SKM-1 treated with dmso at 0.1 percent for 144 hours (cell line): ENCODE measurements at regions not wholly inside any gene's neighbourhood (a gene's known extent, or its start where the extent isn't known, plus 50 kb on each side); places are given as distances from the start of the nearest gene placed in this dataset.

Source experiments
- DNase-seq: peaks from one replicate; lab custom pipeline; 2025; ENCODE audit not compliant: unreplicated experiment; lab: John Stamatoyannopoulos, UW

DNA sequence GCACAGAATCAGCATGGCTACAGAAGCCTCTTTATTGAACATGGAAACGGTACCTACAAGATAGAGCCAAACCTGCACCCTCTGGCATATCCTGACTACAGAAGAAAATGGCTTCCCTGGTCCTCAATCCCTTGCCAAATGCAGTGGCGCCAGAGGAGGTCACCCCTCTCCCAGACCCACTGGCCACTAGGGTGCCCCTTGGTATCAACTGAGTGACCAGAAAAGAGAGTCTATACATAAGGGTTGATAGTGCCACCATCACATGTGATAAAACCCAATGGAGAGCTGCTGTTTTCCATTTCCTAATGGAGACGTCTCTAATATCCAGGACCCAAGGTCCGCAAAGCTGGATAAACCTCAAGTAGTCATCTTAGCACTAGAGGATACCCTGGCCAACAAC, 52.7 kb upstream of the ALK start:
- no peak for DNase-seq

DNA sequence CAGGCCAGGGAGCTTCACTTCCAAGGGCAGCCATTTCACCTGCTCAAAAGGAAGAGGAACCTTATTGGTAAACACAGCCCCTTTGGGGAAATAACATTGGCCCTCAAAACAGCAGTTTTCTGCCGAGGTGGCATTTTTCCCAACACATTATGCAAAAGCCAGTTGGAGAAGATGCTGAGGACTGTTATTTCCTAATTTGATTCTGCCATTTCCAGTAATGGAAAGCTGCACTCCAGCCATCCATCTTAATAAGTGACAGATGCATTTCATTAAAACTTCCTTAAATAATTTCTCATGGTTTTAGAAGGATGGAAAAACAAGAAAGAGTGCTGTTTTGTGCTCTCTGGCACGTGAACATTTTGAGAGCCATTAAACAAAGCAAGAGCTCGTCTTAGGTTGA, 55.9 kb upstream of the ALK start:
- DNase-seq: no peak

DNA sequence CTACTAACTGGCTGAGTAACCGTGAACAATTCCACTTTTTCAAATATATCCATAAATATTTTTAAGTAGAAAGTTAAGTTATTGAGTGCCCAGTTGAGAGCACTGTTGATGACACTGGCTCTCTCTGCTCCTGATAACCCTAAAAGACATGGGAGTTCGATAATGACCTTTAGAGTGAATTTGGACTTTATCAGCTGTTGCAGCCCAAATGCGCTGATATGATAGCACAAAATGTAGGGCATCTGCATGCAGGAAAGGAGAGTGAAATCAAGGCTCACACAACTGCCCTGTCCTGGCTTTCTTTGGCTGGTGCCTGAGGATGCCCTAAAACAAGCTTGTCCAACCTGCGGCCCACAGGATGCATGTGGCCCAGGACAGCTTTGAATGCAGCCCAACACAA, 60.0 kb upstream of the ALK start:
- no peak for DNase-seq

DNA sequence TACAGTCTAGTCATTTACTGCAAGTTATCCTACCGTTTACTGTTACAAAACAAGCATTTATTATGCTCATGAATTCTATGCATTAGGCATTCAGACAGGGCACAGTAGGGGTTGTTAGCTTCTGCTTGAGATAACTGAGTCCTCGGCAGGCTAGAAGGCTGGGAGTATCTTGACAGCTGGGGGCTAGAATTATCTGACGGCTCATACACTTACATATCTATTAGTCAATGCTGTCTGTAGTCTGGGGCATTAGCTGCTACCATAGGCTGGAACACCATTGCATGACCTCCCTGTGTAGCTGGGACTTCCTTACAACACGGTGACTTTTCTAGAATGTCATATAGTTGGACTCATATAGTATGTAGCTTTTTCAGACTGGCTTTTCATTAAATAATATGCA, 61.9 kb upstream of the ALK start:
- DNase-seq: no peak

DNA sequence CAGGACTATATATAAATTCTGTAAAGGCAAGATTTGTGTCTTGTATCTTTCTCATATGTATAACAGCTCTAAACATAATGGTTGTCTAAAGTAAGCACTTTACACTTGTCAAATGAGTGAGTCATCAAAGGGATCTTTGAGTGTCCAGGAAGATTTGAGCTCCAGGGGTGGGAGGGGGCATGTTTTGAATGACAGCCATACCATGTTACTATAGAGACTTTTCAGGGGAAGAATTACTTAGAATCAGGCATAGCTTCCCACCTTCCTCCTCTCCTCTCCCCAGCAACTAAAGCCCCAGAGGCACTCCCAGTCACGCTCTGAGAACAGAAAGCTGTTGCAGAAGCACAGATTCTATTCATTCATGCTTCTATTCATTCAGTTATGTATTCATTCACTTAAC, 65.8 kb upstream of the ALK start:
- no peak for DNase-seq

DNA sequence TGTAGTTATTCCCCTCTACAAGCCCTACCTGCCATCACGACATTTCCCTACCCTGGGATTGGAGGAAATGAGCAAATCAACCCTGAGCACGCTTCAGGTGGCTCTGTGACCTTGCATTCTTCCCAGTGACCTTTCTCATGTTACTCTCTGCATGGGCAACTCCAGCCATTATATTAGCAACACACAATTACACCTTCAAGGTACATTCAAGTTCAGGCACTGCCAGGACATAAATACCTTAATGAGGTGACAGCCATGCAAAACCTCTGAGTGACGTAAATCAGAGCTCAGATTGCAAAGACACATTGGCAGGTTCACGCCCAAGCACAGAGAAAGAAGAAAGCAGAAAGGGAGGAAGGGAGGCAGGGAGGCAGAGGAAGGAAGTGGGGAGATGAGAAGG, 68.7 kb upstream of the ALK start:
- no peak for DNase-seq

DNA sequence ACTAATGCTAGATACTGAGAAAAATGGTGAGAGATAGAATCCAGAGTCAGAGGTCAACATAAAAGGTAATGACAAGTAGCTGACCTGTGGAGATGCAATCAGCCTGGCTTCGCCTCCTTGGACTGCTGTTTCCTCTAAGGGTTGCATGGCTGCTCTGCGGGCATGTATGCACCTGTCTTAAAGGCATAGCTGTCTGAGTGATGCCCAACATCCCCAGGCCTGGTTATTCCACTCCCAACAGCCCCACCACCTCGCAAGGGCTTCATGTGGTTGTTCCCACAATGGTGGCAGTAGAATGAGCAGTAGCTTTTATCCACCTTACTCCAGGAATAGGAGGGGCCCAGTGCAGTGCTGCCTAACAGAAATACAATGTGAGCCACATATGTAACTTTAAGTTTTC, 69.7 kb upstream of the ALK start:
- no peak for DNase-seq

DNA sequence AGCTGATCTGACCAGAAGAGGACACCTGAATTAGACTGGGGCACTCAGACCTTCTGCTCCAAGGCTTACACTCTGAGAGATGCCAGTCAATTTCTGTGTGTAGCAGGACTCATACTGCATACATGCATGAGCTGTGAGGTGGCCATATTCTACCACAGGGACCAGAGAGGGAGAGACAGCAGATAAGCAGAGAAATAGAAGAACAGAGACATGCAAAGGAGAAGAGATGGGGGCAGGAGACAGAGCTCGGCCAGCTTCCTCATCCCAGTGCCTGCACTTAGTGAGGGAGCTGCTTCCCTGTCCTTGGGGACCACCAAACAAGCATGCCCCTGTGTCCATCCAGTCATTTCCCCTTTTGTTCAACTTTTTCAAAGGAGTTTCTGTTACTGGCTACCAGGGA, 73.9 kb upstream of the ALK start:
- no peak for DNase-seq

DNA sequence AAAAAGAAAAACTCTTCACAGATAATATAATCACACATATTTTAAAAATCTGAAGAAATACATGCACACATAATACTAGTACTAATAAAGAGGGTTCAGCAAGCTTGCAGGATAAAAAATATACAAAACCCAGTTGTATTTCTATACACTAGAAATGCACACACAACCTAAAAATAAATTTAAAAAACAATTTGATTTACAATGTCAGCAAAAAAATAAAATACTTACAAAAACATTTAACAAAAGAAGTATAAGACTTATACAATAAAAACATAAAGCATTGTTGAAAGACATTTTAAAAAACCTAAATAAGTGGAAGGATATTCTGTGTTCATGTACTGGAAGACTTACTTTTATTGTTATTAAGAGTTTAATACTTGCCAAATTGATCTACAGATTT, 81.7 kb upstream of the ALK start:
- DNase-seq: no peak

DNA sequence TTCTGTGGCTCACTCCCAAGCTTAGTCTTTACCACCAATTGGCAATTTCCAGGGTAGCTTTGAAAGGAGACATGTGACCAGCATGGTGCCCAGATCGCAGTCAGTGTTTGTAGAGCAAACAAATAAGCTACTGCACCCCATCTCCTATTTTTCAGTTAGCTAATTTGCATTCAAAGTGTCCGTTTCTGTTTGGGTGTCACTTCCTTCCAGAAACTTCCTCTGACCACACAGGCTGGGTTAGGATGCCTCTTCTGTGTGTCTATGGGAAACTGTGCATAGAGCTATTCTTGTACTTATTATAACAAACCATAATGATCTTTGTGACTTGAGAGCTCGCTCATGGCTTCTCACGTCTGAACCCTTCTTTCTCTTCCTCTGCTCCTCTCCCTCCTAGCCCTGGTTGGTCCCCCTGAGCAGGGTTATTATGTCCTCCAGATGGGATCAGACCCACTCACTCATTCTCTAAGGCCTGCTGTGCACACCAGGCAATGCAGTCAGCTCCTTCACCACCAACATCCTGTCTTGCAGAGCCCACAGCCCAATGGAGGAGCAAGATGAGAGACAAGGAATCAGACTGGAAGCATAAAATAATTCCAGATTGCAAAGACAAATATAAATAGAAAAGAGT, 101.2 kb upstream of the ALK start:
- no peak for DNase-seq

DNA sequence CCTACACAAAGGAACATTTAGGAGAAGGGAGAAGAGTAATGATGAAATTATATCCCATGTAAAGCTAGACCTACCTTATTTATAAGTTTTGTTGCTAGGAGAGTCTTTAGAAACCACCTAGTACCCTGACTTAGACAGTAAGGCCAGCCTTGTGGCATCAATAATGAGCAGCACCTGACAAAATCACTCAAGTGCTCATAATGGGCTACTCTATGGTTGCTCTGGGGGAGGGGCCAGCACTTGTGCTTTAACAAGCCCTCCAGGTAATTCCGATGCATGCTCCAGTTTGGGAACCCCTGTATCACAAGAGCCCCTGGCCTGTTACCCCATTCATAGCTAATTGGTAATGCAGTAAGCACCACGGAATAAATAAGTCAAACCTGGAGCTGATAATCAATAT, 102.9 kb upstream of the ALK start:
- DNase-seq: no peak

DNA sequence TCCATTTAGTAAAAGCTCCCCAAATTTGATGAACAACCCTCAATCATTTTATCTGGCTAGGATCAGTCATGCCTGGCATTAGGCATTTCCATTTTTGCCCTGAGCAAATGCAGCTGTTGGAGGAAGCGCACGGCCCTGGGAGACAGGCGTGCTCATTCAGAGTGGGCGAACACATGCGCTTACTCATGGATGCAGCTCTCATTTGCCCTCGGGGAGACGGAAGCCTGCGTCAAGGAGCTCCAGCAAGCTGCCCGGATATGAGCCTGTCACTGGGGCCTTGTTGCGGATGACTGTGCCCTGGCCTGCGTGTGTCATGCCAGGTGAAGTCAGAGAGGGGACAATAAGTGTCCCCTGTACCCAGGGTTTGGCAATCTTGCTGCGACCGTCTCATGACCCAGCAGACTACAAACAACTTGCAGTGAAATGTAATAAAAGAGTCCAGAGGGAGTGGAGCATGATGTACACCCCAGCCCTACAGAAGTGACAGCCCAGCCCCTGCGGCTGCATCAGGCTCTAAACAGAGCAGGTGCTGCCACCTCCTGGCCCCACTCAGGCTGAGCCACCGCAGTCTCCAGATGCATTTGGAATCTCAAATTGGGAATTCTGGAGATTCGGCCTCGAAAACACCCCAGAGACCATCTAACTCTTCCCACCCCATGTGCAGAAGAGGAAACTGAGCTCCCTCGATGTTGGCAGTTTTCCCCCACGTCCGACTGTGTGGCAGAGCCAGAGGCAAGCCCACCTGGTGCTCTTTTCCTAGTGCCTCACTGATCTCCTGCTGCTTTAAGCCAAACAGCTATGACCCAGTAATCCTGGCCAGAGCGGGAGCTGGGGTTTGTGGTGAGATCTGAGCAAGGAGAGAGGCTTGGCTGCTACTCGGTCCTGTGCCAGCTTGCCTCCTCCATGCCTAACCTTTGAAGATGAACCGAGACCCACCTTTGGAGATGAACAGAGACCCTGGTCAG, 105.0 kb upstream of the ALK start:
- no peak for DNase-seq

DNA sequence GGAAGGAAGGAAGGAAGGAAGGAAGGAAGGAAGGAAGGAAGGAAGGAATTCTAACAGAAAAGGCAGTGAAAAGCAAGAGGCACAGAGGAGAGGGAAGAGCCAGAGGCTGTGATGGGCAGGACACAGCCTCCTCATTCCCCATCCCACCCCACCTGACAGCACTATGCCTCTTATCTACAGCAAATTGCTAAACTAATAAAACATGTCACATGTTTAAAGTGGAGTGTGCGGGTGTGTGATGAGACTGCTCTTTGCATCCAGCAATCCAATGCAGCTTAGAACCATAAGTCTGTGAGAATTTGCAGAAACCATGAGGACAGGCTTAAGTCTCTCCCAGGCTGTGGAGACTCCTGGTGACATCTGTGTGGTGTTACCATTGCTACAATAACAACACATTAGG, 108.4 kb upstream of the ALK start:
- no peak for DNase-seq

DNA sequence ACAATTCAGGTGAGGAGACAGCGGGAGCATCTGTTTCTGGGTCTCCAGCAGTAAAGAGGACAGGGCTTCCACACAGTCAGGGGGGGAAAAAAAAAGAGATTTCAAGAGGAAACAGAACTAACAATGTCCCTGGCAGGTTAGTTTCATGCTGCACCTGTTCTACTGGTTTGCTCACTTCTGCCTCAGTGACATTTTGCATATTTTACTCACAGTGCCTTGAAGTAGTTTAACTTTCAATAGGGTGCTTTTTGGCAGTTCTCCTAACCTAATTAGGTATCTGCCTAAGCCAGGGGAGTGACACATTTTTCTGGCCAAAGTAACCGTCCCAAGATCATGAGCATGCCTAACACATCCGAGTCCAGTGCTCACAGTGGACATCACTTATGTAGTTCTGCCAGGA, 109.0 kb upstream of the ALK start:
- DNase-seq: no peak

DNA sequence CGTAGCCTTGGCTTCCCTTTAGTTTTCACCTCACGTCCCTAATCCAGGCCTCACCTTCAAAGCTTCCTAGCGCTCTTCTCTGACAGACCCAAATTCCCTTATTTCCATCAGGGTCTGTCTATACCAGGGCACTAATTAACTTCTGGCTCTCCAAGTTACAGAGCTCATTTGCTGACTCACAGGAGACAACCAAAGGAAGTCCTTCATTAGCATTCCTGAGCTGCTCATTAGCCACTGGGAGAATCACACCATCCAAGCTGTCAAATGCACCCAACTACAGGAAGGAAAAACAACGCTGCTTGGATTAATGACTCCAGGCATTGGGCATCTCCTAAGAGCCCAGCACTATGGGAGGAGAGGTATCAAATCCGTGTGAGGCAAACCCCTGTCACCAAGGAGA, 109.8 kb upstream of the ALK start:
- no peak for DNase-seq

DNA sequence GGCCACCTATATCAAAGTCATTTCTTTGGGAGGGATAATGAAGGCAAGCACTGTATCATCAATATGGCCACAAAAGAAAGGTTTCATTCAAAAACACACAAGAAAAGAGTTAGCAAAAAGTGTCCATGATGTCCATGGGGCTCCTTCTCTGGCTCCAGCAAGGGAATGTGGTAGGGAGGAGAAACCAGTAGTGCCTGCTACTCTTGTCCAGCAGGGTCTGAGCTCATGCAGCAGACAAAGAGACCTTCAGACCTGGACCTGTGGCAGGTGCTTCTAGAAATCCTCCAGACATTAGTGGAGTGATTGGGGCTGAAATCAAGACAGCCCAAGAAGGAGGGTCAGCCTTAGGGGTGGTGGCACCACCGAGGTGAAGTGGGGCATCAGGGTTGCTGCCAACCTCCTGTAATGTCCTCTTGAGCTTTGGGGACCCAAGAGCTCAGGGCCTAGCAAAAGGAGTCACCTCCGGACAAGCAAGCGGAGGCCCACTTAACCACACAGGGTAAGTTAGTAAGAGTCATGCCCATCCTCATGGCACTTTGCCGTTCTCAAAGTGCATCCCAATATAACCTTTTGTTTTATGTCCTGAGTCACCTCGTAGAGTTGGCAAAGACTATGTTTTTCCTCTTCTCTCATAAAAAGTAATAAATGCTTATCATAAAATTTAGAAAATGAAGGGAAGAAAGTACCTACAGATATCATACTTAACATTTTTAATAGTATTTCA, 112.6 kb upstream of the YPEL5 start:
- DNase-seq: no peak

DNA sequence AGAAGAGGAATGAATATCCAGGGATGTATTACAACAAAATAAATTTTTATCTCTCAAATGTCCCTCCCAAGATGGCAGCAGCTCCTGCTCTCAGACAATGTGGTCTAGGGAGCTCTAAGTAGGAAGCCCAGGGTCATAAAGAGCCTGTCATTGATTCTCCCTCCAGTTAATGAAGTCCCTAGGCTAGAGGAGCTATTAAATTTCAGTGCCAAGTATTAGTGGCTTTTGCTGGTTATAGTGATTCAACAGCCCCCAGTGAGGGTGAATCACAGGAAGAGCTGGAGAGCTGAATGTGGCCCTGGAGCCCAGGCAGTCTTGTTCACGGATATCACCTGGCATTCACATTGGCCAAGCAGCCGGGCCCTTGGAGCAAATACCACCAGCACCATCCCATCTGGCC, 109.8 kb upstream of the YPEL5 start:
- no peak for DNase-seq

DNA sequence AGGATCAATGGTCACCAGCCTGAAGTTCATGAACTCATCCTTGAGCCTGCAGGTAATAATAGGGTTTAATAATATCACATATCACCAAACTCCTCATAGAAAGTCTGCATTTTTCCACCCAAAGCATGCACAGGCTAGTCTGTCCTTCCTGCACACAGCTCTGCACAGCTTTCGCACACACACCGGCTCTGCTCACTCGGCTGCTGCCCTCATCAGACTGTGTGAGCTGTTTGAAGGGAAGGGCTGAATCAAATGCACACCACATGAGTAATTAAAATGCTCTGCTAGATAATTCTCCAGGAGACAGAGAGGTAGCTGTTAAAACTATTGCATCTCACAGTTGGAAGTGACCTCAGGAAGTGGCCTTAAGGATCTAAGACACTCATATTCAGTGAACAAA, 108.4 kb upstream of the YPEL5 start:
- DNase-seq: no peak

DNA sequence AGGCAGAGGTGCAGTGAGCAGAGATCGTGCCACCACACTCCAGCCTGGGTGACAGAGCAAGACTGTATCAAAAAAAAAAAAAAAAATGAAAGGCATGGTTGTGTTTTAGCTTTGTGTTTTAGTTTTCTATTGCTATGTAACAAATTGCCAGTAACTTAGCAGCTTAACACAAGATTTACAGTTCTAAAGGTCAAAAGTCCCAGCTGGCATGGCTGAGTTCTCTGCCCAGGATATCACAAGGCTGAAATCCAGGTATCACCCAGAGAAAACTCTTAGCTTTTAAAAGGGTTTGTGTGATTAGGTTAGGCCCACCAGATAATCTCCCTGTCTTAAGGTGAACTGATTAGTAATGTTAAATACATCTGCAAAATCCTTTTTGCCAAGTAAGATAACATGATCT, 107.7 kb upstream of the YPEL5 start:
- DNase-seq: no peak

DNA sequence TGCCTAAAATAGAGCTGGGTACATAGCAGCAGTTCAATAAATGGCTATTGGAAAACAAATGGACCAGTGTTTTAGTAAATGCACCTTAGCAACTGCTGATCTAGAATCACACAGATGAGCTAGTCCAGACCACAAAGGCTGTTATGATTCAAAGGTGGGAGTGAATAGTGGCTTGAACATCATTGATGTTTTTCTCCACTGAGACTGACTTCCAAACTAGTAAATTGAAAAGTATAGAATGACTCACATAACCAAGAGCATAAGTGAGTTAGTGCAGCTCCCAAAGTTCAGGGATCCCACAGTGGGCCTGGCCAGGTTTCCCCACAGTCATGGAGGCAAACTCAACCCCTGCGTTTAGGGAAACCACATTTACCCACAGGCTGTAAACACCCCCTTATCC, 106.7 kb upstream of the YPEL5 start:
- no peak for DNase-seq

DNA sequence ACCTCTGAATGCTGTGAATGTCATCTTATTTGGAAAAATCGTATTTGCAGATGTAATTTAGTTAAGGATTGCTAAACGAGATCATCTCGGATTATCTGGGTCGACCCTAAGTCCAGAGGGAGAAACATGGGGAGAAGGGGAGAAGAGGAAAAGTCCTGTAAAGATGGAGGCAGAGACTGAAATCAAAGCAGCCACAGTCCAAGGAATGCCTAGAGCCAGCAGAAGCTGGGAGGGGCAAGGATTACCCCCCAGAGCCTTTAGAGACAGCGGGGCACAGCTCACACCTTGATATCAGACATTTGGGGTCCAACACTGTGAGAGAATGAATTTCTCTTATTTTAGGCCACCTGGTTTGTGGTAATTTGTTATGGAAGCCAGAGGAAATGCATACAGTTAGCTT, 104.9 kb upstream of the YPEL5 start:
- no peak for DNase-seq

DNA sequence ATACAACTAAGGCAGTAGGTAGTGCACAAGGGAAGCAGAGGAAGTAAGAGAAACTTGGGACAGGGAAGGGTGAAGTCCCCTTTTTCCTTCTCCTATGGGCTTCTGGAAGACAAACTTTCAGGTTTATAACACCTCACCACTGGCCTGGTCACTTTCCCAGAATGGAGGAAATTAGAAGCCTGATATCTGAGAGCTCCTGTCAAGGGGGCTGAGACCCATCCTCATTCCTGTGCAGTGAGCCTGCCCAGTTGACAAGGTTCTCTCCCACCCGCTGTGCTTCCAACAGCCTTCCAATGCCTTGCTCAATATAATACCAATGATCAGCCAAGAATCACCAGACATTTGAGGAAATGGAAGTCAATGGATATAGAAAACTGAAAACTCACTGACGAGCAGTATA, 100.4 kb upstream of the YPEL5 start:
- no peak for DNase-seq
